ENCODE measurements at regions not wholly inside any gene's neighbourhood (a gene's known extent, or its start where the extent isn't known, plus 50 kb on each side); places are given as distances from the start of the nearest gene placed in this dataset.
A peak's percentile ranks its signal among the peaks of the same experiment; 100 is the strongest.
"Not testable (repeated sequence)": the region's sequence is repeated elsewhere in the genome, so short reads cannot be mapped to it uniquely, and the experiment has no call there.

GRCh38 chr3:177460047-177460446 lies 262.8 kb upstream of the TBL1XR1 start:
- no peak overlapping the region for H3K27ac ChIP-seq
- no peak for TF ChIP-seq CTCF (IDR thresholded peaks at IDR 0.05)
- no peaks in the 10 kb centered on the region for H3K27me3 ChIP-seq
- no peak for DNase-seq (ENCODE audit: low spot score in 2 of 2)
- peaks cover 0 to 6% of the 10 kb centered on the region in 2 donors for H3K9me3 ChIP-seq
- no peaks in the 10 kb centered on the region for H3K36me3 ChIP-seq
- H3K4me1 ChIP-seq, result peaks cover 0 to 10% of the 10 kb centered on the region in 2 donors
- intact Hi-C loops (cut with DNase I), result no loop called here
- peak overlapping the region in 1 of 2 donors; percentile 1 for H3K4me3 ChIP-seq

- no peak for TF ChIP-seq CTCF (IDR thresholded peaks at IDR 0.05)
These were observed 264.5 kb upstream of the TBL1XR1 start for GRCh38 chr3:177461765-177462164.

GRCh38 chr3:177463341-177463740 lies 266.1 kb upstream of the TBL1XR1 start:
- H3K4me3 ChIP-seq; H3K9me3 ChIP-seq; H3K36me3 ChIP-seq; intact Hi-C loops (cut with DNase I); H3K4me1 ChIP-seq; H3K27me3 ChIP-seq; H3K27ac ChIP-seq; DNase-seq (ENCODE audit: low spot score in 2 of 2): not testable (repeated sequence)

More at GRCh38 chr3:177461765-177462164, 264.5 kb upstream of the TBL1XR1 start:
- Histone ChIP-seq H3K36me3 (no peaks in the 10 kb centered on the region), H3K27me3 (no peaks in the 10 kb centered on the region), H3K9me3 (peaks cover 0 to 6% of the 10 kb centered on the region in 2 donors), H3K27ac (no peak overlapping the region), H3K4me3 (no peak overlapping the region), H3K4me1 (peaks cover 0 to 10% of the 10 kb centered on the region in 2 donors)
- no peak for DNase-seq (ENCODE audit: low spot score in 2 of 2)
- intact Hi-C loops (cut with DNase I), result no loop called here

- no peaks in the 10 kb centered on the region for H3K27me3 ChIP-seq
- no peak overlapping the region for H3K27ac ChIP-seq
- no peak overlapping the region for H3K4me3 ChIP-seq
- no peaks in the 10 kb centered on the region for H3K36me3 ChIP-seq
- intact Hi-C loops (cut with DNase I), result no loop called here
- H3K4me1 ChIP-seq, result peaks cover 0 to 10% of the 10 kb centered on the region in 2 donors
- DNase-seq (ENCODE audit: low spot score in 2 of 2), result no peak
- H3K9me3 ChIP-seq, result no peaks in the 10 kb centered on the region
- TF ChIP-seq CTCF (IDR thresholded peaks at IDR 0.05), result no peak
These were observed 266.6 kb upstream of the TBL1XR1 start for GRCh38 chr3:177463863-177464262.

- H3K4me3 ChIP-seq, result no peak overlapping the region
These were observed 267.3 kb upstream of the TBL1XR1 start for GRCh38 chr3:177464392-177465256.

More at GRCh38 chr3:177464392-177465256, 267.3 kb upstream of the TBL1XR1 start:
- Histone ChIP-seq H3K4me1 (peaks cover 0 to 10% of the 10 kb centered on the region in 2 donors), H3K9me3 (no peaks in the 10 kb centered on the region), H3K27ac (peak overlapping the region; percentile 47 to 56), H3K36me3 (no peaks in the 10 kb centered on the region), H3K27me3 (no peaks in the 10 kb centered on the region)
- intact Hi-C loops (cut with DNase I), result no loop called here
- DNase-seq (ENCODE audit: low spot score in 2 of 2), result no peak
- TF ChIP-seq CTCF (IDR thresholded peaks at IDR 0.05), result no peak

Data from ascending aorta (tissue), 2 donors.